IMR-90 (cell line): ENCODE measurements at regions not wholly inside any gene's neighbourhood (a gene's known extent, or its start where the extent isn't known, plus 50 kb on each side); places are given as distances from the start of the nearest gene placed in this dataset.

Experiments
- ATAC-seq: fragments of 200-7000 bp; cut with Tn5 transposase; 2 replicates; pipeline ENCODE4 v1.9.1; 2020; ENCODE audit warnings: low read depth, mild to moderate bottlenecking, moderate library complexity
- BruUV-seq: library from RNA; stranded (reverse); fragments of 400-500 nt; replicated peaks from 2 replicates; lab custom pipeline; 2021; lab: Mats Ljungman, UMichigan
- CTCF ChIA-PET: fragments of 300-600 bp; formaldehyde crosslinking; extraction: SDS; loops from one replicate; lab custom pipeline; 2021; ENCODE audit warnings: antibody characterized with exemption; lab: Yijun Ruan, JAX
- POLR2A ChIA-PET: fragments of 300-600 bp; sonication (Branson Sonifier 250); formaldehyde crosslinking; loops from one replicate; lab custom pipeline; 2022; ENCODE audit warnings: antibody characterized with exemption; ENCODE audit not compliant: unreplicated experiment; lab: Charles Lee
- DNase-seq: peaks from one replicate; pipeline ENCODE4 v3.0.0; 2013
- H2AFZ ChIP-seq: replicated peaks from 2 replicates; pipeline ENCODE3; 2013; ENCODE audit warnings: low read length, mild to moderate bottlenecking; ENCODE audit not compliant: poor library complexity
- H2AK5ac ChIP-seq: 2 replicates; pipeline ENCODE4 v1.6.1; 2013; ENCODE audit warnings: low read depth, low read length, inconsistent platforms
- H2AK9ac ChIP-seq: replicated peaks from 2 replicates; pipeline ENCODE3; 2013; ENCODE audit warnings: mild to moderate bottlenecking, low read depth, low read length, moderate library complexity; ENCODE audit not compliant: poor library complexity
- H2BK120ac ChIP-seq: 2 replicates; pipeline ENCODE4 v1.6.1; 2013; ENCODE audit warnings: low read depth, low read length, inconsistent platforms
- H2BK15ac ChIP-seq: 3 replicates; pipeline ENCODE4 v1.6.1; 2013; ENCODE audit warnings: low read depth, low read length, inconsistent platforms
- H2BK20ac ChIP-seq: 2 replicates; pipeline ENCODE4 v1.6.1; 2013; ENCODE audit warnings: low read depth, mild to moderate bottlenecking, inconsistent platforms, low read length, moderate library complexity
- H2BK5ac ChIP-seq: 2 replicates; pipeline ENCODE4 v1.6.1; 2013; ENCODE audit warnings: mild to moderate bottlenecking, low read depth, low read length, inconsistent platforms; ENCODE audit not compliant: poor library complexity, severe bottlenecking
- H3K14ac ChIP-seq: replicated peaks from 2 replicates; pipeline ENCODE4 v1.6.1; 2013; ENCODE audit warnings: low read depth, low read length, inconsistent platforms
- H3K18ac ChIP-seq: 2 replicates; pipeline ENCODE4 v1.6.1; 2013; ENCODE audit warnings: low read depth, low read length, control low read depth
- H3K23ac ChIP-seq: 2 replicates; pipeline ENCODE4 v1.6.1; 2013; ENCODE audit warnings: low read depth, low read length, inconsistent platforms
- H3K27ac ChIP-seq: 2 replicates; pipeline ENCODE4 v1.5.1; 2013; ENCODE audit warnings: mild to moderate bottlenecking, control low read depth, low read length; ENCODE audit not compliant: insufficient read depth
- H3K27me3 ChIP-seq: 2 replicates; pipeline ENCODE4 v1.6.1; 2013; ENCODE audit warnings: low read length; ENCODE audit not compliant: control insufficient read depth, insufficient read depth
- H3K36me3 ChIP-seq: 2 replicates; pipeline ENCODE4 v1.6.1; 2013; ENCODE audit warnings: low read length, mixed read lengths; ENCODE audit not compliant: control insufficient read depth, insufficient read depth
- H3K4ac ChIP-seq: 2 replicates; pipeline ENCODE4 v1.6.1; 2013; ENCODE audit warnings: low read depth, low read length, inconsistent platforms
- H3K4me1 ChIP-seq: 2 replicates; pipeline ENCODE4 v1.6.1; 2013; ENCODE audit warnings: low read length, mixed read lengths; ENCODE audit not compliant: control insufficient read depth, insufficient read depth
- H3K4me2 ChIP-seq: 2 replicates; pipeline ENCODE4 v1.6.1; 2013; ENCODE audit warnings: low read depth, mild to moderate bottlenecking, control low read depth, low read length, moderate library complexity
- H3K4me3 ChIP-seq: 2 replicates; pipeline ENCODE4 v1.5.1; 2013; ENCODE audit warnings: low read depth, mild to moderate bottlenecking, control low read depth, low read length, moderate library complexity; ENCODE audit not compliant: insufficient read depth
- H3K56ac ChIP-seq: 2 replicates; pipeline ENCODE4 v1.6.1; 2013; ENCODE audit warnings: low read length, inconsistent platforms; ENCODE audit not compliant: insufficient read depth; ENCODE audit errors: extremely low read depth
- H3K79me1 ChIP-seq, 2 experiments: 2 replicates each; pipeline ENCODE4 v1.6.1; 2013; ENCODE audit warnings: low read length in 2 of 2, inconsistent platforms in 1 of 2, low read depth in 1 of 2
- H3K9ac ChIP-seq: 2 replicates; pipeline ENCODE4 v1.6.1; 2013; ENCODE audit warnings: low read depth, low read length, control low read depth
- H3K9me1 ChIP-seq: 2 replicates; pipeline ENCODE4 v1.6.1; 2013; ENCODE audit warnings: low read length, inconsistent platforms; ENCODE audit not compliant: insufficient read depth
- H3K9me3 ChIP-seq: 2 replicates; pipeline ENCODE4 v1.6.1; 2013; ENCODE audit warnings: low read length; ENCODE audit not compliant: control insufficient read depth, insufficient read depth
- H4K20me1 ChIP-seq: 2 replicates; pipeline ENCODE4 v1.6.1; 2013; ENCODE audit warnings: low read length, inconsistent platforms; ENCODE audit not compliant: insufficient read depth
- H4K5ac ChIP-seq: 2 replicates; pipeline ENCODE4 v1.6.1; 2013; ENCODE audit warnings: mild to moderate bottlenecking, low read depth, low read length, control low read depth
- H4K8ac ChIP-seq, 2 experiments: 2 replicates each; pipeline ENCODE4 v1.6.1; 2013; ENCODE audit warnings: low read depth in 2 of 2, low read length in 2 of 2, control low read depth in 1 of 2, inconsistent platforms in 1 of 2
- H4K91ac ChIP-seq: 2 replicates; pipeline ENCODE4 v1.6.1; 2013; ENCODE audit warnings: low read depth, low read length, inconsistent platforms; ENCODE audit not compliant: insufficient read depth
- CTCF ChIP-seq: conservative IDR thresholded peaks from 2 replicates; pipeline ENCODE4 v1.5.1; 2012; ENCODE audit warnings: mild to moderate bottlenecking, low read depth, low read length, improper control_type of control experiment
- MAFK ChIP-seq: IDR thresholded peaks from 2 replicates; pipeline ENCODE4 v1.6.1; 2012; ENCODE audit warnings: low read depth, low read length, improper control_type of control experiment
- MAZ ChIP-seq: IDR thresholded peaks from 2 replicates; pipeline ENCODE4 v1.6.1; 2012; ENCODE audit warnings: low read depth, mild to moderate bottlenecking, low read length, improper control_type of control experiment, moderate library complexity, borderline replicate concordance
- MXI1 ChIP-seq: IDR thresholded peaks from 2 replicates; pipeline ENCODE4 v1.6.1; 2012; ENCODE audit warnings: low read depth, mild to moderate bottlenecking, low read length, moderate library complexity, borderline replicate concordance
- POLR2A ChIP-seq: IDR thresholded peaks from 2 replicates; pipeline ENCODE4 v1.6.1; 2012; ENCODE audit warnings: mild to moderate bottlenecking, low read depth, low read length
- RAD21 ChIP-seq: IDR thresholded peaks from 2 replicates; pipeline ENCODE4 v1.6.1; 2012; ENCODE audit warnings: low read length, improper control_type of control experiment
- RFX5 ChIP-seq: IDR thresholded peaks from 2 replicates; pipeline ENCODE4 v1.8.0; 2012; ENCODE audit warnings: low read depth, mild to moderate bottlenecking, low read length, moderate library complexity
- WGBS, 2 experiments: methylation state at CpG; one replicate each; pipeline versions ENCODE4 v1.1.5 to v1.1.7; 2013; ENCODE audit warnings: missing lambda C conversion rate in 2 of 2; ENCODE audit not compliant: insufficient read length in 1 of 2; ENCODE audit errors: extremely low coverage in 2 of 2; 5-methylcytosine and 5-hydroxymethylcytosine counted together
- dilution Hi-C: fragments of 300-500 bp; cut with HindIII; formaldehyde crosslinking; loops from one replicate; pipeline ENCODE4 v1.14.3; 2018; ENCODE audit warnings: low sequenced_read_pairs; ENCODE audit not compliant: unreplicated experiment
- in situ Hi-C: fragments of 300-500 bp; cut with MboI; formaldehyde crosslinking; loops from 3 replicates; pipeline ENCODE4 v1.14.3; 2019; ENCODE audit warnings: low sequenced_read_pairs, inconsistent platforms, mixed read lengths
- intact Hi-C: fragments of 100-400 bp; cut with micrococcal nuclease; formaldehyde crosslinking; loops from 2 replicates; pipeline ENCODE4 v1.10.0; 2022

- Histone ChIP-seq H2AK9ac (no peak overlapping the region), H3K79me1 (no peaks in the 10 kb centered on the region), H3K36me3 (no peaks in the 10 kb centered on the region), H4K91ac (no peak overlapping the region), H3K9ac (no peak overlapping the region), H2AFZ (no peak overlapping the region), H3K14ac (no peak overlapping the region), H3K18ac (no peak overlapping the region), H4K5ac (no peak overlapping the region), H3K56ac (no peak overlapping the region), H3K4ac (no peak overlapping the region), H2BK20ac (no peak overlapping the region), H2AK5ac (no peak overlapping the region), H3K9me1 (no peaks in the 10 kb centered on the region), H2BK120ac (no peak overlapping the region), H4K8ac (no peak overlapping the region), H3K27me3 (no peaks in the 10 kb centered on the region), H3K4me2 (no peak overlapping the region), H3K27ac (no peak overlapping the region), H3K23ac (no peak overlapping the region), H3K4me1 (no peaks in the 10 kb centered on the region), H3K4me3 (no peak overlapping the region), H2BK5ac (no peak overlapping the region), H3K9me3 (peaks cover 52% of the 10 kb centered on the region), H4K20me1 (no peaks in the 10 kb centered on the region), H2BK15ac (no peak overlapping the region)
- ATAC-seq (no peak), DNase-seq (no peak)
- WGBS, 2 experiments, result 31% methylated on average over 4 of the region's 4 CpGs; no CpG with 5 or more reads in 1 of the 2 experiments
- intact Hi-C loops, result no loop called here
- in situ Hi-C loops, result no loop called here
- dilution Hi-C loops, result no loop called here
- BruUV-seq, result no TSS peak
- ChIA-PET CTCF (no interaction called here), POLR2A (no interaction called here)
- TF ChIP-seq MAZ (no peak), MXI1 (no peak), MAFK (no peak), POLR2A (no peak), RFX5 (no peak), CTCF (no peak), RAD21 (no peak)
Observed at GRCh38 chr1:5419501-5419900, 572.7 kb downstream of the NPHP4 start.
